Neural cell (in vitro differentiated cells): ENCODE measurements at regions not wholly inside any gene's neighbourhood (a gene's known extent, or its start where the extent isn't known, plus 50 kb on each side); places are given as distances from the start of the nearest gene placed in this dataset.

Experiments used
- H2AFZ ChIP-seq: fragments of 200-600, 300-800 bp; sonication (generic), shearing (Covaris generic); 2 replicates; pipeline ENCODE4 v1.6.0; 2014; ENCODE audit warnings: low read depth, mild to moderate bottlenecking, antibody characterized with exemption, low read length, moderate library complexity
- H3F3A ChIP-seq: fragments of 200-600 bp; shearing (Covaris generic); 2 replicates; pipeline ENCODE4 v1.6.1; 2016; ENCODE audit warnings: mild to moderate bottlenecking, moderate library complexity, mixed read lengths, antibody characterized with exemption, low read length; ENCODE audit not compliant: insufficient read depth, poor library complexity, severe bottlenecking
- H3K27ac ChIP-seq: fragments of 200-600, 300-800 bp; sonication (generic), shearing (Covaris generic); 2 replicates; pipeline ENCODE4 v1.5.1; 2014; ENCODE audit warnings: mild to moderate bottlenecking, low read length, moderate library complexity
- H3K27me3 ChIP-seq: fragments of 300-800, 200-600 bp; sonication (generic), shearing (Covaris generic); 2 replicates; pipeline ENCODE4 v1.6.0; 2014; ENCODE audit warnings: mild to moderate bottlenecking, low read depth, low read length, moderate library complexity; ENCODE audit not compliant: insufficient read depth
- H3K36me3 ChIP-seq: fragments of 300-800, 200-600 bp; sonication (generic), shearing (Covaris generic); 2 replicates; pipeline ENCODE4 v1.5.1; 2014; ENCODE audit warnings: mild to moderate bottlenecking, antibody characterized with exemption, low read length, moderate library complexity; ENCODE audit not compliant: insufficient read depth
- H3K4me2 ChIP-seq: fragments of 300-800, 200-600 bp; sonication (generic), shearing (Covaris generic); 2 replicates; pipeline ENCODE4 v1.6.0; 2014; ENCODE audit warnings: mild to moderate bottlenecking, low read length
- H3K4me3 ChIP-seq: fragments of 300-800, 200-600 bp; sonication (generic), shearing (Covaris generic); 2 replicates; pipeline ENCODE4 v1.5.1; 2014; ENCODE audit warnings: mild to moderate bottlenecking, low read length, moderate library complexity
- H3K79me2 ChIP-seq: fragments of 200-600 bp; shearing (Covaris generic); replicated peaks from 2 replicates; pipeline ENCODE4 v1.6.0; 2014; ENCODE audit warnings: mild to moderate bottlenecking, low read length, moderate library complexity; ENCODE audit not compliant: insufficient read depth
- H3K9ac ChIP-seq: fragments of 300-800, 200-600 bp; sonication (generic), shearing (Covaris generic); 2 replicates; pipeline ENCODE4 v1.6.1; 2016; ENCODE audit warnings: mild to moderate bottlenecking, low read length, mixed read lengths
- H3K9me2 ChIP-seq: fragments of 200-600 bp; shearing (Covaris generic); 2 replicates; pipeline ENCODE4 v1.6.1; 2016; ENCODE audit warnings: mild to moderate bottlenecking, low read length, mixed read lengths; ENCODE audit not compliant: insufficient read depth
- H3K9me3 ChIP-seq: fragments of 200-600, 300-800 bp; sonication (generic), shearing (Covaris generic); 2 replicates; pipeline ENCODE4 v1.6.1; 2016; ENCODE audit warnings: mild to moderate bottlenecking, mixed run types, low read length, moderate library complexity, mixed read lengths
- H4K20me1 ChIP-seq: fragments of 200-600 bp; shearing (Covaris generic); 2 replicates; pipeline ENCODE4 v1.6.1; 2016; ENCODE audit warnings: mild to moderate bottlenecking, mixed run types; ENCODE audit not compliant: insufficient read depth
- EP300 ChIP-seq: fragments of 450-650 bp; conservative IDR thresholded peaks from 2 replicates; pipeline ENCODE4 v1.6.1; 2014; ENCODE audit warnings: antibody characterized with exemption, mild to moderate bottlenecking, moderate library complexity; ENCODE audit not compliant: poor library complexity, severe bottlenecking
- EZH2 ChIP-seq: fragments of 200-600, 300-800 bp; shearing (Covaris generic), sonication (generic); IDR thresholded peaks from 2 replicates; pipeline ENCODE4 v1.6.1; 2014; ENCODE audit warnings: antibody characterized with exemption, low read length, borderline replicate concordance, mild to moderate bottlenecking; ENCODE audit not compliant: insufficient read depth, poor library complexity, severe bottlenecking
- MXI1 ChIP-seq: fragments of 450-650 bp; conservative IDR thresholded peaks from 2 replicates; pipeline ENCODE4 v1.6.1; 2014; ENCODE audit warnings: antibody characterized with exemption, mild to moderate bottlenecking; ENCODE audit not compliant: poor library complexity, severe bottlenecking
- POLR2AphosphoS5 ChIP-seq: IDR thresholded peaks from 2 replicates; pipeline ENCODE4 v1.6.1; 2012
- RAD21 ChIP-seq: fragments of 450-650 bp; conservative IDR thresholded peaks from 2 replicates; pipeline ENCODE4 v1.6.1; 2014; ENCODE audit warnings: antibody characterized with exemption, mild to moderate bottlenecking, moderate library complexity
- SMC3 ChIP-seq: fragments of 450-650 bp; conservative IDR thresholded peaks from 2 replicates; pipeline ENCODE4 v1.6.1; 2014; ENCODE audit warnings: antibody characterized with exemption, mild to moderate bottlenecking, moderate library complexity; ENCODE audit not compliant: poor library complexity
- TAF1 ChIP-seq: IDR thresholded peaks from 2 replicates; pipeline ENCODE4 v1.6.1; 2012; ENCODE audit warnings: low read depth
- TF ChIP-seq, protein P1 (sequence below): fragments of 450-650 bp; IDR thresholded peaks from 2 replicates; pipeline ENCODE4 v1.5.1; 2014; ENCODE audit warnings: antibody characterized with exemption, mild to moderate bottlenecking, moderate library complexity; ENCODE audit not compliant: poor library complexity, severe bottlenecking
- TF ChIP-seq, protein P2 (sequence below): IDR thresholded peaks from 2 replicates; pipeline ENCODE4 v1.6.1; 2012; ENCODE audit warnings: borderline replicate concordance

DNA sequence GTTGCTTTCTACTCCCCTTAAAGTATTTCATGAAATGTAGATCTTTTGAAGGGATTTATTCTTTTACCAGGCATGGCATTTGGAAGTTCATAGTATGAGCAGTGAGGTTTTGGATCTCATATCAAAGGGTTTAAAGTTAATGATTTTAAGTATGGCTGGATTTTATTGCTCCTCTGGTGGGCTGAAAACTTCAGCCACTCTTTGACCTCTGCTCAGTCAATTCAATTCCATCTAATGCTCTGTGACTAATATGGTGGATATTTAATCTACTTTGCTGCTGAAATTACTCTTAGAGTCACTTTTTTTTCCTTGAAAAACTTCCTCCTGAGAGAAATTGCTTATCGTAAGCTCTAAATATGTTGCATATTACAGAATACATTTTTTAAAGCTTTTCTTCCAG, 218.6 kb downstream of the NR2F2 start:
- Histone ChIP-seq H3K27ac (no peak overlapping the region), H3F3A (no peaks in the 10 kb centered on the region), H4K20me1 (no peaks in the 10 kb centered on the region), H3K9ac (no peak overlapping the region), H3K4me3 (no peak overlapping the region), H3K9me3 (no peaks in the 10 kb centered on the region), H3K36me3 (no peaks in the 10 kb centered on the region), H2AFZ (no peak overlapping the region), H3K79me2 (no peaks in the 10 kb centered on the region), H3K27me3 (peaks cover 37% of the 10 kb centered on the region), H3K4me2 (no peak overlapping the region), H3K9me2 (no peaks in the 10 kb centered on the region)
- TF ChIP-seq EP300, result no peak
- TF ChIP-seq, protein P1, sequence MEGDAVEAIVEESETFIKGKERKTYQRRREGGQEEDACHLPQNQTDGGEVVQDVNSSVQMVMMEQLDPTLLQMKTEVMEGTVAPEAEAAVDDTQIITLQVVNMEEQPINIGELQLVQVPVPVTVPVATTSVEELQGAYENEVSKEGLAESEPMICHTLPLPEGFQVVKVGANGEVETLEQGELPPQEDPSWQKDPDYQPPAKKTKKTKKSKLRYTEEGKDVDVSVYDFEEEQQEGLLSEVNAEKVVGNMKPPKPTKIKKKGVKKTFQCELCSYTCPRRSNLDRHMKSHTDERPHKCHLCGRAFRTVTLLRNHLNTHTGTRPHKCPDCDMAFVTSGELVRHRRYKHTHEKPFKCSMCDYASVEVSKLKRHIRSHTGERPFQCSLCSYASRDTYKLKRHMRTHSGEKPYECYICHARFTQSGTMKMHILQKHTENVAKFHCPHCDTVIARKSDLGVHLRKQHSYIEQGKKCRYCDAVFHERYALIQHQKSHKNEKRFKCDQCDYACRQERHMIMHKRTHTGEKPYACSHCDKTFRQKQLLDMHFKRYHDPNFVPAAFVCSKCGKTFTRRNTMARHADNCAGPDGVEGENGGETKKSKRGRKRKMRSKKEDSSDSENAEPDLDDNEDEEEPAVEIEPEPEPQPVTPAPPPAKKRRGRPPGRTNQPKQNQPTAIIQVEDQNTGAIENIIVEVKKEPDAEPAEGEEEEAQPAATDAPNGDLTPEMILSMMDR, result no peak
- TF ChIP-seq EZH2, result no peak
- no peak for TF ChIP-seq SMC3
- no peak for TF ChIP-seq MXI1

DNA sequence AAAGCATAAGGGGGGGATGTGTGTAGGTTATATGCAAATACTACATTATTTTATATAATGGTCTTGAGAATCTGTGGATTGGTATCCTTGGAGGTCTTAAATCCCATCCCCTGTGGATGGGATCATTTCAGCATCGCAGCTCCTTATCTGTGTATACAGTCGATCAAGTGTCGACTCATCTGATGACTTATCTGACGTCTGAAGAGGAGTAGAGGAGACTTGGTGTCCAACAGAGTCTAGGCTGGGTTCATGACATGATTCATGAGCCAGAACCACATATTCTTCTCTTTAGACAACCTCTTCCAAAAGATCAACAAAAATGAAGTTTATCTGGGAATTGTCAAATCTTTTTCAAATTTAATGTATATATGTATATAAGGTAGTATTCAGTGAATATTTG, 220.7 kb downstream of the NR2F2 start:
- Histone ChIP-seq H3K27me3 (peaks cover 19% of the 10 kb centered on the region), H3K27ac (no peak overlapping the region), H2AFZ (no peak overlapping the region), H4K20me1 (no peaks in the 10 kb centered on the region), H3K4me2 (no peak overlapping the region), H3F3A (no peaks in the 10 kb centered on the region), H3K9me3 (no peaks in the 10 kb centered on the region), H3K9me2 (no peaks in the 10 kb centered on the region), H3K4me3 (no peak overlapping the region), H3K79me2 (no peaks in the 10 kb centered on the region), H3K36me3 (no peaks in the 10 kb centered on the region), H3K9ac (no peak overlapping the region)
- TF ChIP-seq, protein P2, sequence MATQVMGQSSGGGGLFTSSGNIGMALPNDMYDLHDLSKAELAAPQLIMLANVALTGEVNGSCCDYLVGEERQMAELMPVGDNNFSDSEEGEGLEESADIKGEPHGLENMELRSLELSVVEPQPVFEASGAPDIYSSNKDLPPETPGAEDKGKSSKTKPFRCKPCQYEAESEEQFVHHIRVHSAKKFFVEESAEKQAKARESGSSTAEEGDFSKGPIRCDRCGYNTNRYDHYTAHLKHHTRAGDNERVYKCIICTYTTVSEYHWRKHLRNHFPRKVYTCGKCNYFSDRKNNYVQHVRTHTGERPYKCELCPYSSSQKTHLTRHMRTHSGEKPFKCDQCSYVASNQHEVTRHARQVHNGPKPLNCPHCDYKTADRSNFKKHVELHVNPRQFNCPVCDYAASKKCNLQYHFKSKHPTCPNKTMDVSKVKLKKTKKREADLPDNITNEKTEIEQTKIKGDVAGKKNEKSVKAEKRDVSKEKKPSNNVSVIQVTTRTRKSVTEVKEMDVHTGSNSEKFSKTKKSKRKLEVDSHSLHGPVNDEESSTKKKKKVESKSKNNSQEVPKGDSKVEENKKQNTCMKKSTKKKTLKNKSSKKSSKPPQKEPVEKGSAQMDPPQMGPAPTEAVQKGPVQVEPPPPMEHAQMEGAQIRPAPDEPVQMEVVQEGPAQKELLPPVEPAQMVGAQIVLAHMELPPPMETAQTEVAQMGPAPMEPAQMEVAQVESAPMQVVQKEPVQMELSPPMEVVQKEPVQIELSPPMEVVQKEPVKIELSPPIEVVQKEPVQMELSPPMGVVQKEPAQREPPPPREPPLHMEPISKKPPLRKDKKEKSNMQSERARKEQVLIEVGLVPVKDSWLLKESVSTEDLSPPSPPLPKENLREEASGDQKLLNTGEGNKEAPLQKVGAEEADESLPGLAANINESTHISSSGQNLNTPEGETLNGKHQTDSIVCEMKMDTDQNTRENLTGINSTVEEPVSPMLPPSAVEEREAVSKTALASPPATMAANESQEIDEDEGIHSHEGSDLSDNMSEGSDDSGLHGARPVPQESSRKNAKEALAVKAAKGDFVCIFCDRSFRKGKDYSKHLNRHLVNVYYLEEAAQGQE, result no peak
- no peak for TF ChIP-seq EZH2
- TF ChIP-seq RAD21, result no peak
- TF ChIP-seq MXI1, result no peak
- TF ChIP-seq POLR2AphosphoS5, result no peak
- TF ChIP-seq TAF1, result no peak
- TF ChIP-seq, protein P1, result no peak
- TF ChIP-seq SMC3, result no peak
